Activated CD8-positive, alpha-beta T cell treated with anti-CD3 and anti-CD28 coated beads for 36 hours (primary cell): ENCODE measurements at regions not wholly inside any gene's neighbourhood (a gene's known extent, or its start where the extent isn't known, plus 50 kb on each side); places are given as distances from the start of the nearest gene placed in this dataset.

Source experiments
- ATAC-seq: fragments of 200-7000 bp; cut with Tn5 transposase; one replicate; pipeline ENCODE4 v1.10.0; 2021; ENCODE audit warnings: mild to moderate bottlenecking, moderate library complexity
- CTCF ChIA-PET: fragments of 350-600 bp; sonication (Branson Sonifier 250); formaldehyde crosslinking; loops from one replicate; lab custom pipeline; 2021; ENCODE audit warnings: antibody characterized with exemption; lab: Charles Lee
- POLR2A ChIA-PET: fragments of 350-600 bp; sonication (Branson Sonifier 250); formaldehyde crosslinking; loops from one replicate; lab custom pipeline; 2021; ENCODE audit warnings: antibody characterized with exemption; lab: Charles Lee
- DNase-seq: peaks from one replicate; pipeline ENCODE4 v3.0.0-alpha.2; 2020
- H3K27ac Mint-ChIP-seq: one replicate; pipeline ENCODE4 v1.8.0; 2021; ENCODE audit warnings: mild to moderate bottlenecking, mixed read lengths
- H3K27me3 Mint-ChIP-seq: one replicate; pipeline ENCODE4 v1.8.0; 2021; ENCODE audit warnings: mixed read lengths
- H3K36me3 Mint-ChIP-seq: one replicate; pipeline ENCODE4 v1.8.0; 2021; ENCODE audit warnings: low read depth, mixed read lengths
- H3K4me1 Mint-ChIP-seq: one replicate; pipeline ENCODE4 v1.8.0; 2021; ENCODE audit warnings: low read depth, mixed read lengths
- H3K4me3 Mint-ChIP-seq: one replicate; pipeline ENCODE4 v1.8.0; 2021; ENCODE audit warnings: mild to moderate bottlenecking, moderate library complexity, mixed read lengths
- H3K9me3 Mint-ChIP-seq: one replicate; pipeline ENCODE4 v1.8.0; 2021; ENCODE audit warnings: mixed read lengths
- intact Hi-C: fragments of 100-400 bp; cut with micrococcal nuclease; formaldehyde crosslinking; loops from one replicate; pipeline ENCODE4 v1.10.0; 2022
- TF ChIP-seq, protein P1 (sequence below): fragments of 200-600 bp; IDR thresholded peaks from one replicate; pipeline ENCODE4 v1.8.0; 2022; ENCODE audit warnings: antibody characterized with exemption, mild to moderate bottlenecking

DNA sequence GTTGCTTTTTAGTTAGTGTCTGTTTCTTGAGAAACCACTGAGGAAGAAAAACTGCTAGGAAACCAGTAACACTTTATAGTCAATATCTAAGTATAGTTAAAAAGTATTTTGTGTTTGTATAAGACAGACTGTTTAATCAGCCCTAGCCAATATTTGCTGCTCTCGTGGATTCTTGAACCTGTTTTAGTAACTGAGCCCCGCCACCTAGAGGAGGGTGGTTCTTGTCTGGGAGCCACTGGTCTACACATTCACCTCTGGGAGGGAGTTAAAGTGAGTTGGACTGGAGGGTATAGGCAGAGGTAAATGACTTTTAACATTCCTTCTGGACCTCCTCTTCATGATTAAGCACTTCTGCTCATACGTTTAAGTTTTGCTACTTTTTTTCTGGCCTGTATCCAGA is 117.2 kb downstream of the SPATA31D1 start:
- DNase-seq (no peak), ATAC-seq (no peak)
- no peaks in the 10 kb centered on the region for H3K4me1 Mint-ChIP-seq
- no peaks in the 10 kb centered on the region for H3K36me3 Mint-ChIP-seq
- H3K27me3 Mint-ChIP-seq, result no peaks in the 10 kb centered on the region
- no peaks in the 10 kb centered on the region for H3K9me3 Mint-ChIP-seq
- CTCF ChIA-PET, result no interaction called here
- POLR2A ChIA-PET, result no interaction called here
- no peak overlapping the region for H3K27ac Mint-ChIP-seq
- intact Hi-C loops, result no loop called here
- no peak overlapping the region for H3K4me3 Mint-ChIP-seq
- TF ChIP-seq, protein P1, sequence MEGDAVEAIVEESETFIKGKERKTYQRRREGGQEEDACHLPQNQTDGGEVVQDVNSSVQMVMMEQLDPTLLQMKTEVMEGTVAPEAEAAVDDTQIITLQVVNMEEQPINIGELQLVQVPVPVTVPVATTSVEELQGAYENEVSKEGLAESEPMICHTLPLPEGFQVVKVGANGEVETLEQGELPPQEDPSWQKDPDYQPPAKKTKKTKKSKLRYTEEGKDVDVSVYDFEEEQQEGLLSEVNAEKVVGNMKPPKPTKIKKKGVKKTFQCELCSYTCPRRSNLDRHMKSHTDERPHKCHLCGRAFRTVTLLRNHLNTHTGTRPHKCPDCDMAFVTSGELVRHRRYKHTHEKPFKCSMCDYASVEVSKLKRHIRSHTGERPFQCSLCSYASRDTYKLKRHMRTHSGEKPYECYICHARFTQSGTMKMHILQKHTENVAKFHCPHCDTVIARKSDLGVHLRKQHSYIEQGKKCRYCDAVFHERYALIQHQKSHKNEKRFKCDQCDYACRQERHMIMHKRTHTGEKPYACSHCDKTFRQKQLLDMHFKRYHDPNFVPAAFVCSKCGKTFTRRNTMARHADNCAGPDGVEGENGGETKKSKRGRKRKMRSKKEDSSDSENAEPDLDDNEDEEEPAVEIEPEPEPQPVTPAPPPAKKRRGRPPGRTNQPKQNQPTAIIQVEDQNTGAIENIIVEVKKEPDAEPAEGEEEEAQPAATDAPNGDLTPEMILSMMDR, result no peak

DNA sequence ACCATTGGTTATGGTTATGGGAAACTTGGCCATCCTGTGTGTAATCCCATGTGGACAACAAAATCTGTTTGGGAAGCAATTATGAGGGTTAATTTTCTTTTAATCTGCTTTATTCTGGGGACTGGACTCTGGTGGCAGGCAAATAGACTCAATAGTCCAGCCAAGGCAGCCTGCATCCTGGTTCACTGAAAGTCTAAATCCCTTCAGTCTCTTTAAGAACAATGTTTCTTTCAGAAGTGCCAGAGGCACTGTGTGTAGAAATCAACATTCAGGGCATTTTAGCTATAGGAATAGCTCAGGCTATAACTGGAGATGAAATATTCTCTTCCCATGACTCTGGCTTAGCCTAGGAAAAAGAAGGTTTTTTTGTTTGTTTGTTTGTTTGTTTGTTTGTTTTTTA is 118.0 kb downstream of the SPATA31D1 start:
- intact Hi-C loops, result no loop called here
- ATAC-seq, result no peak
- Mint-ChIP-seq H3K9me3 (no peaks in the 10 kb centered on the region), H3K4me3 (no peak overlapping the region), H3K27ac (no peak overlapping the region), H3K4me1 (no peaks in the 10 kb centered on the region), H3K36me3 (no peaks in the 10 kb centered on the region), H3K27me3 (no peaks in the 10 kb centered on the region)
- POLR2A ChIA-PET, result no interaction called here
- no peak for DNase-seq
- TF ChIP-seq, protein P1, result no peak
- CTCF ChIA-PET, result no interaction called here

DNA sequence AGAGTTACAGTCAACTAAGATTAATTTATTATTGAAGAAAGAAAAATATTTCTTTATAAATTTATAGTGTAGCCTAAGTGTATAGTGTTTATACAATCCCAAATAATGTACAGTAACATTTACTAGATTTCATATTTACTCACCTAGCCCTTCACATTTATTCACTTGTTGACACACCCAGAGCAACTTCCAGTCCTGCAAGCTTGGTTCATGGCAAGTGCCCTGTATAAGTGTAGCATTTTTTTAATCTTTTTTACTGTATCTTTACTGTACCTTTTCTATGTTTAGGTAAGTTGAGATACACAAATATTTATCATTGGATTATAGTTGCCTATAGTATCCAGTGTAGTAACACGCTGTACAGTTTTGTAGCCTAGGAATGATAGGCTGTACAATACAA is 119.9 kb downstream of the SPATA31D1 start:
- Mint-ChIP-seq H3K4me3 (no peak overlapping the region), H3K27me3 (no peaks in the 10 kb centered on the region), H3K36me3 (no peaks in the 10 kb centered on the region), H3K9me3 (no peaks in the 10 kb centered on the region), H3K4me1 (no peaks in the 10 kb centered on the region), H3K27ac (no peak overlapping the region)
- POLR2A ChIA-PET, result no interaction called here
- TF ChIP-seq, protein P1, result no peak
- ATAC-seq, result no peak
- no peak for DNase-seq
- CTCF ChIA-PET, result no interaction called here
- intact Hi-C loops, result no loop called here

DNA sequence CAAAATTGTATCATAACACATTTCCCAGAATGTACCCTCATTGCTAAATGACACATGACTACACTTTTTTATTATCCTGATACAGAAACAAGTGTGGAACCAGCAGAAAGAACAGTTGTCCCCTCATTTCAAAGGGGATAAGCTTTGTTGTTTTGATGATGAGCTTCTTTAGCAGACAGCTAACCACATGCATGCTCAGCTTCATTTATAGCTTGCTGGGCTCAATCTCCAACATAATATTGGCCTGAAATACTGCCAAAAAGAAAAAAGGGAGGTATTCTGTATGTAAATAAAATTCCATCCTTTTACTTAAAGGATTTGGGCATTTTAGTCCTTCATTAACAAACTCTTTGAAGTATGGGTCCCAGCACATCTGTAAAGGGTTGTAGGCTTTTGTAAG is 120.4 kb downstream of the SPATA31D1 start:
- ATAC-seq (no peak), DNase-seq (no peak)
- Mint-ChIP-seq H3K27me3 (no peaks in the 10 kb centered on the region), H3K9me3 (no peaks in the 10 kb centered on the region), H3K4me1 (no peaks in the 10 kb centered on the region), H3K4me3 (no peak overlapping the region), H3K27ac (no peak overlapping the region), H3K36me3 (no peaks in the 10 kb centered on the region)
- POLR2A ChIA-PET, result no interaction called here
- CTCF ChIA-PET, result no interaction called here
- intact Hi-C loops, result no loop called here
- TF ChIP-seq, protein P1, result no peak

DNA sequence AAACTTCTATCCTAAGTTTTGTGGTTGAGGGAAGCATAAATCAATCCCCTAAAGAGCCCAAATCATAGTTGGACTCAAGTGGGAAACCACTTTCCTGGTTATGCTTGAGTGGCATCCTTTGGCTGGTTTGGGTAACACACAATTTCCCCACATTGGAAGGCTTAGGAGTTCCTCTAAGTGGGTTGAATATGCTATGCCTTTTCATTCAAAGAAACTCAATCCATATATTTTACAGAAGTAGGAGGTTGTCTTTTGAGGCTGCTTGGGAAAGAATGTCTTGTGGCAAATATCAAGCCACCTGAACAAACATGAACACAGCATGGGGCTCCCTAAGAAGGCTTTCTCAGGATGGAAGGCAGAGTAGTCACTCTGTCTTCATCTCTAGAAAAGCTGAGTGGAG is 121.1 kb downstream of the SPATA31D1 start:
- Mint-ChIP-seq H3K27me3 (no peaks in the 10 kb centered on the region), H3K9me3 (no peaks in the 10 kb centered on the region), H3K4me3 (no peak overlapping the region), H3K4me1 (no peaks in the 10 kb centered on the region), H3K36me3 (no peaks in the 10 kb centered on the region), H3K27ac (no peak overlapping the region)
- TF ChIP-seq, protein P1, result no peak
- intact Hi-C loops, result no loop called here
- DNase-seq (no peak), ATAC-seq (no peak)
- POLR2A ChIA-PET, result no interaction called here
- CTCF ChIA-PET, result no interaction called here
